Stomach (tissue), 4 donors: ENCODE measurements at regions not wholly inside any gene's neighbourhood (a gene's known extent, or its start where the extent isn't known, plus 50 kb on each side); places are given as distances from the start of the nearest gene placed in this dataset.
"Not testable (repeated sequence)": the region's sequence is repeated elsewhere in the genome, so short reads cannot be mapped to it uniquely, and the experiment has no call there.

Experiments used
- EP300 ChIP-seq: sonication (generic); formaldehyde crosslinking; IDR thresholded peaks from one replicate; pipeline ENCODE4 v1.6.1; 2017; ENCODE audit warnings: antibody characterized with exemption
- POLR2A ChIP-seq, 4 donors: fragments of 450-650 bp; IDR thresholded peaks; one replicate each; pipeline ENCODE4 v1.6.1; 2016; ENCODE audit warnings: antibody characterized with exemption in 4 of 4, control low read depth in 2 of 4, mild to moderate bottlenecking in 1 of 4, moderate library complexity in 1 of 4
- POLR2AphosphoS5 ChIP-seq, 3 donors: sonication (generic); formaldehyde crosslinking; IDR thresholded peaks; one replicate each; pipeline ENCODE4 v1.6.1; 2016; ENCODE audit warnings: antibody characterized with exemption in 3 of 3
- TF ChIP-seq, protein P1 (sequence below), 7 experiments: fragments of 450-650 bp in 4 of 7; fragments of 200-600 bp in 3 of 7; sonication (generic) in 3 of 7; IDR thresholded peaks; one replicate each; pipeline ENCODE4 v1.5.1; 2016 to 2019; ENCODE audit warnings: antibody characterized with exemption in 7 of 7, control low read depth in 2 of 7, mild to moderate bottlenecking in 1 of 7

DNA sequence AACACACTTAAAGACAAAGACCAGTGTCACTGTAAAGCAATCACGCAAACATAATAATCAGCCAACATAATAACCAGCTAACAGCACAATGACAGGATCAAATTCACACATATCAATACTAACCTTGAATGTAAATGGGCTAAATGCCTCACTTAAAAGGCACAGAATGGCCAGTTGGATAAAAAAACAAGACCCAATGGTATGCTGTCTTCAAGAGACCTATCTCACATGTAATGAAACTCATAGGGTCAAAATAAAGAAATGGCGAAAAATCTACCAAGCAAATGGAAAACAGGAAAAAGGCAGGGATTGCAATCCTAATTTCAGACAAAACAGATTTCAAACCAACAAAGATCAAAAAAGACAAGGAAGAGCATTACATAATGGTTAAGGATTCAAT is 78.2 kb upstream of the RAB12 start:
- not testable (repeated sequence) for TF ChIP-seq POLR2A (IDR thresholded peaks at IDR 0.05); POLR2AphosphoS5 (IDR thresholded peaks at IDR 0.05); EP300
- TF ChIP-seq, protein P1, sequence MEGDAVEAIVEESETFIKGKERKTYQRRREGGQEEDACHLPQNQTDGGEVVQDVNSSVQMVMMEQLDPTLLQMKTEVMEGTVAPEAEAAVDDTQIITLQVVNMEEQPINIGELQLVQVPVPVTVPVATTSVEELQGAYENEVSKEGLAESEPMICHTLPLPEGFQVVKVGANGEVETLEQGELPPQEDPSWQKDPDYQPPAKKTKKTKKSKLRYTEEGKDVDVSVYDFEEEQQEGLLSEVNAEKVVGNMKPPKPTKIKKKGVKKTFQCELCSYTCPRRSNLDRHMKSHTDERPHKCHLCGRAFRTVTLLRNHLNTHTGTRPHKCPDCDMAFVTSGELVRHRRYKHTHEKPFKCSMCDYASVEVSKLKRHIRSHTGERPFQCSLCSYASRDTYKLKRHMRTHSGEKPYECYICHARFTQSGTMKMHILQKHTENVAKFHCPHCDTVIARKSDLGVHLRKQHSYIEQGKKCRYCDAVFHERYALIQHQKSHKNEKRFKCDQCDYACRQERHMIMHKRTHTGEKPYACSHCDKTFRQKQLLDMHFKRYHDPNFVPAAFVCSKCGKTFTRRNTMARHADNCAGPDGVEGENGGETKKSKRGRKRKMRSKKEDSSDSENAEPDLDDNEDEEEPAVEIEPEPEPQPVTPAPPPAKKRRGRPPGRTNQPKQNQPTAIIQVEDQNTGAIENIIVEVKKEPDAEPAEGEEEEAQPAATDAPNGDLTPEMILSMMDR (IDR thresholded peaks at IDR 0.05): not testable (repeated sequence)
